ENCODE measurements at regions not wholly inside any gene's neighbourhood (a gene's known extent, or its start where the extent isn't known, plus 50 kb on each side); places are given as distances from the start of the nearest gene placed in this dataset.

GRCh38 chr1:72634946-72635345 lies 352.6 kb upstream of the NEGR1 start:
- intact Hi-C loops (cut with micrococcal nuclease) = no loop called here
- POLR2A ChIA-PET = no interaction called here
- DNase-seq (no peak), ATAC-seq (no peak)
- no peak overlapping the region for H3K4me3 Mint-ChIP-seq
- no peaks in the 10 kb centered on the region for H3K36me3 Mint-ChIP-seq (ENCODE audit: low read depth)
- H3K9me3 Mint-ChIP-seq = peaks cover 3% of the 10 kb centered on the region
- no peak for TF ChIP-seq CTCF (IDR thresholded peaks at IDR 0.05)
- no peaks in the 10 kb centered on the region for H3K4me1 Mint-ChIP-seq (ENCODE audit: low read depth)
- CTCF ChIA-PET = no interaction called here
- no peaks in the 10 kb centered on the region for H3K27me3 Mint-ChIP-seq
- H3K27ac Mint-ChIP-seq = no peak overlapping the region

GRCh38 chr1:72631449-72631848 lies 349.1 kb upstream of the NEGR1 start:
- ChIA-PET CTCF (no interaction called here), POLR2A (no interaction called here)
- intact Hi-C loops (cut with micrococcal nuclease) = no loop called here
- no peaks in the 10 kb centered on the region for H3K27me3 Mint-ChIP-seq
- no peak overlapping the region for H3K27ac Mint-ChIP-seq
- ATAC-seq = no peak
- H3K36me3 Mint-ChIP-seq (ENCODE audit: low read depth) = no peaks in the 10 kb centered on the region
- H3K4me1 Mint-ChIP-seq (ENCODE audit: low read depth) = no peaks in the 10 kb centered on the region
- DNase-seq = no peak
- H3K4me3 Mint-ChIP-seq = no peak overlapping the region
- no peak for TF ChIP-seq CTCF (IDR thresholded peaks at IDR 0.05)
- H3K9me3 Mint-ChIP-seq = no peaks in the 10 kb centered on the region

GRCh38 chr1:72623299-72623708 lies 341.0 kb upstream of the NEGR1 start:
- H3K36me3 Mint-ChIP-seq (ENCODE audit: low read depth) = no peaks in the 10 kb centered on the region
- intact Hi-C loops (cut with micrococcal nuclease) = no loop called here
- H3K9me3 Mint-ChIP-seq = no peaks in the 10 kb centered on the region
- CTCF ChIA-PET = interaction anchor here (0.9 to 1.3 kb wide), 3 partner anchors 28 to 1375 kb away, joined by 3 to 4 read pairs (median 3); no protein-coding TSS in a partner anchor
- POLR2A ChIA-PET = no interaction called here
- no peaks in the 10 kb centered on the region for H3K27me3 Mint-ChIP-seq
- TF ChIP-seq CTCF (IDR thresholded peaks at IDR 0.05) = no peak
- DNase-seq = no peak
- H3K27ac Mint-ChIP-seq = no peak overlapping the region
- peak overlapping the region; percentile 25 for H3K4me3 Mint-ChIP-seq
- no peaks in the 10 kb centered on the region for H3K4me1 Mint-ChIP-seq (ENCODE audit: low read depth)
- peak; percentile 56 for ATAC-seq

GRCh38 chr1:72620453-72620852 lies 338.1 kb upstream of the NEGR1 start:
- no peak overlapping the region for H3K4me3 Mint-ChIP-seq
- no peak for TF ChIP-seq CTCF (IDR thresholded peaks at IDR 0.05)
- no peak for ATAC-seq
- H3K9me3 Mint-ChIP-seq = no peaks in the 10 kb centered on the region
- intact Hi-C loops (cut with micrococcal nuclease) = no loop called here
- H3K4me1 Mint-ChIP-seq (ENCODE audit: low read depth) = no peaks in the 10 kb centered on the region
- ChIA-PET POLR2A (no interaction called here), CTCF (no interaction called here)
- no peak for DNase-seq
- H3K36me3 Mint-ChIP-seq (ENCODE audit: low read depth) = no peaks in the 10 kb centered on the region
- H3K27ac Mint-ChIP-seq = no peak overlapping the region
- H3K27me3 Mint-ChIP-seq = no peaks in the 10 kb centered on the region

- intact Hi-C loops (cut with micrococcal nuclease) = no loop called here
- ChIA-PET POLR2A (no interaction called here), CTCF (no interaction called here)
- Mint-ChIP-seq H3K4me1 (ENCODE audit: low read depth) (no peaks in the 10 kb centered on the region), H3K36me3 (ENCODE audit: low read depth) (no peaks in the 10 kb centered on the region), H3K27ac (no peak overlapping the region), H3K27me3 (no peaks in the 10 kb centered on the region), H3K9me3 (no peaks in the 10 kb centered on the region), H3K4me3 (no peak overlapping the region)
- DNase-seq (no peak), ATAC-seq (no peak)
- no peak for TF ChIP-seq CTCF (IDR thresholded peaks at IDR 0.05)
Measured at GRCh38 chr1:72606216-72606810, 324.0 kb upstream of the NEGR1 start.

Data from activated CD8-positive, alpha-beta T cell treated with anti-CD3 and anti-CD28 coated beads for 36 hours (primary cell).